ENCODE measurements at regions not wholly inside any gene's neighbourhood (a gene's known extent, or its start where the extent isn't known, plus 50 kb on each side); places are given as distances from the start of the nearest gene placed in this dataset.

GRCh38 chr16:86729686-86730085 lies 151.3 kb downstream of the FOXL1 start:
- no peak for DNase-seq (ENCODE audit: low spot score)
- Histone ChIP-seq H3K27ac (no peak overlapping the region), H3K4me1 (peaks cover 0 to 7% of the 10 kb centered on the region in 2 donors), H3K9me3 (no peaks in the 10 kb centered on the region), H3K27me3 (no peaks in the 10 kb centered on the region), H3K36me3 (no peaks in the 10 kb centered on the region), H3K4me3 (no peak overlapping the region)
- TF ChIP-seq CTCF (IDR thresholded peaks at IDR 0.05) = no peak

GRCh38 chr16:86730086-86730485 lies 151.7 kb downstream of the FOXL1 start:
- DNase-seq (ENCODE audit: low spot score) = no peak
- H3K4me3 ChIP-seq = no peak overlapping the region
- H3K27ac ChIP-seq = no peak overlapping the region
- no peaks in the 10 kb centered on the region for H3K27me3 ChIP-seq
- H3K36me3 ChIP-seq = no peaks in the 10 kb centered on the region
- no peaks in the 10 kb centered on the region for H3K9me3 ChIP-seq
- TF ChIP-seq CTCF (IDR thresholded peaks at IDR 0.05) = no peak
- H3K4me1 ChIP-seq = peaks cover 0 to 7% of the 10 kb centered on the region in 2 donors

GRCh38 chr16:86730597-86730996 lies 152.2 kb downstream of the FOXL1 start:
- Histone ChIP-seq H3K27me3 (no peaks in the 10 kb centered on the region), H3K9me3 (no peaks in the 10 kb centered on the region), H3K4me3 (no peak overlapping the region), H3K36me3 (no peaks in the 10 kb centered on the region), H3K4me1 (peaks cover 0 to 7% of the 10 kb centered on the region in 2 donors), H3K27ac (no peak overlapping the region)
- DNase-seq (ENCODE audit: low spot score) = no peak
- no peak for TF ChIP-seq CTCF (IDR thresholded peaks at IDR 0.05)

GRCh38 chr16:86732621-86733295 lies 154.4 kb downstream of the FOXL1 start:
- Histone ChIP-seq H3K27me3 (no peaks in the 10 kb centered on the region), H3K36me3 (no peaks in the 10 kb centered on the region), H3K9me3 (no peaks in the 10 kb centered on the region), H3K4me3 (no peak overlapping the region), H3K4me1 (no peaks in the 10 kb centered on the region), H3K27ac (no peak overlapping the region)
- DNase-seq (ENCODE audit: low spot score) = no peak
- no peak for TF ChIP-seq CTCF (IDR thresholded peaks at IDR 0.05)

GRCh38 chr16:86733546-86734254 lies 155.4 kb downstream of the FOXL1 start:
- Histone ChIP-seq H3K9me3 (no peaks in the 10 kb centered on the region), H3K36me3 (no peaks in the 10 kb centered on the region), H3K27me3 (no peaks in the 10 kb centered on the region), H3K4me3 (no peak overlapping the region), H3K27ac (no peak overlapping the region), H3K4me1 (no peaks in the 10 kb centered on the region)
- TF ChIP-seq CTCF (IDR thresholded peaks at IDR 0.05) = no peak
- DNase-seq (ENCODE audit: low spot score) = no peak
